ENCODE measurements at regions not wholly inside any gene's neighbourhood (a gene's known extent, or its start where the extent isn't known, plus 50 kb on each side); places are given as distances from the start of the nearest gene placed in this dataset.

DNA sequence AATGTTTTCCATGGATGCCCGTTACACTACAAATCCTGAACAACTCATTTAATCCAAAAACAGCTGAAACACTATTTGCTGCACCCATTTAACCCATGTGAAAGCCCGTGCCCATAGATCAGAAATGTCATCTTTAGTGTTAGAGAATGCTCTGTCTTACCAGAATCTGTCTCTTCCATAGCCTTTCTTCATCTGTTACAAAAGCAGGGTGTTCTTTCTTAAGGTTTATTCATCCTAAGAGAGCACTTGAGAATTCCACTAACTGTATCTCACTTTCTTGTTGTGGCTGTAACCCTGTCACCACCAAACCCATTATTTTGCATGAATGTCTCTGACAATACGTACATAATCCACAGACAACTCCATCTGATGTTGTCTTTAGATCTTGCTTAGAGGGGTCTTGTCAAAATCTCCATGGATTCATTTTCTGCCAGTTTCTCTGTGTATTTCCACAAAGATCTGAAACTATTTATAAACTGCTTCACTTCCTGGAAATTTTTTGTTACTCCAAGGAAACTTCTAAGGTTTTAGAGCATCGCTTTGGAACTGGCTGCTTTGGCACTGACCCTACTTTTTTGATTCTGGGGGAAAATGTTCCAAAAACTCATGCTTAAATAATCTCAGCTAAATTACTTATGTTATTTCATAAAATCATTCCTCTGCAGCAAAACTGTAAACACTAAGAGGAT is 167.8 kb upstream of the CCDC54 start (continued):
- TF ChIP-seq, protein P1, sequence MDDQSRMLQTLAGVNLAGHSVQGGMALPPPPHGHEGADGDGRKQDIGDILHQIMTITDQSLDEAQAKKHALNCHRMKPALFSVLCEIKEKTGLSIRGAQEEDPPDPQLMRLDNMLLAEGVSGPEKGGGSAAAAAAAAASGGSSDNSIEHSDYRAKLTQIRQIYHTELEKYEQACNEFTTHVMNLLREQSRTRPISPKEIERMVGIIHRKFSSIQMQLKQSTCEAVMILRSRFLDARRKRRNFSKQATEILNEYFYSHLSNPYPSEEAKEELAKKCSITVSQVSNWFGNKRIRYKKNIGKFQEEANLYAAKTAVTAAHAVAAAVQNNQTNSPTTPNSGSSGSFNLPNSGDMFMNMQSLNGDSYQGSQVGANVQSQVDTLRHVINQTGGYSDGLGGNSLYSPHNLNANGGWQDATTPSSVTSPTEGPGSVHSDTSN (IDR thresholded peaks at IDR 0.05) = no peak
- TF ChIP-seq MEF2A (IDR thresholded peaks at IDR 0.05; ENCODE audit: borderline replicate concordance, low read depth) (no peak), CHD2 (IDR thresholded peaks at IDR 0.05; ENCODE audit: low read length, partially characterized antibody) (no peak), SIN3A (IDR thresholded peaks at IDR 0.05; ENCODE audit: borderline replicate concordance, low read depth, low read length) (no peak), TAF1 (IDR thresholded peaks at IDR 0.05; ENCODE audit: borderline replicate concordance, low read depth, low read length) (no peak), MXI1 (IDR thresholded peaks at IDR 0.05; ENCODE audit: low read depth, low read length) (no peak), YY1 (IDR thresholded peaks at IDR 0.05; ENCODE audit: low read depth) (no peak), FOXJ3 (CRISPR knock-in tag; IDR thresholded peaks at IDR 0.05) (no peak), EZH2phosphoT487 (IDR thresholded peaks at IDR 0.05; ENCODE audit: borderline replicate concordance, low read depth) (no peak), RCOR1 (IDR thresholded peaks at IDR 0.05; ENCODE audit: low read length) (no peak)
- TF ChIP-seq, protein P2, sequence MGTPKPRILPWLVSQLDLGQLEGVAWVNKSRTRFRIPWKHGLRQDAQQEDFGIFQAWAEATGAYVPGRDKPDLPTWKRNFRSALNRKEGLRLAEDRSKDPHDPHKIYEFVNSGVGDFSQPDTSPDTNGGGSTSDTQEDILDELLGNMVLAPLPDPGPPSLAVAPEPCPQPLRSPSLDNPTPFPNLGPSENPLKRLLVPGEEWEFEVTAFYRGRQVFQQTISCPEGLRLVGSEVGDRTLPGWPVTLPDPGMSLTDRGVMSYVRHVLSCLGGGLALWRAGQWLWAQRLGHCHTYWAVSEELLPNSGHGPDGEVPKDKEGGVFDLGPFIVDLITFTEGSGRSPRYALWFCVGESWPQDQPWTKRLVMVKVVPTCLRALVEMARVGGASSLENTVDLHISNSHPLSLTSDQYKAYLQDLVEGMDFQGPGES (IDR thresholded peaks at IDR 0.05; ENCODE audit: low read depth, low read length) = no peak

DNA sequence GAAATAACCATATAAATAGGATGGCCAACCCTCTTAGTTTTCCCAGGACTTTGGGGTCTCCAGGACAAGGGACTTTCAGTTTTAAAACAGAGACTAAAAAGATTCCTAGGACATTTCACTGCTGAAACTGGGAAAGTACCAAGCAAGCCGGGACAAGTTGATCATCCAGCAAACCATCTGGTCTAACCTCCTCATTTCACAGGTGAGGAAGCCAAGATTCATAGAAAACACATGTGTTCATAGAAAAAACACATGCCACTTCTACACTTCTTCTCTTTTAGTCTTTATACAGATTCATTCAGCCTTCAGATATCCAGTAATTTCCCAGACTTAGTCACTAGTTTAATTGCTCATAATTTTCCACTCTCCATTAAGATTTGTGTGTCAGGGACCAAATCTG is 165.6 kb upstream of the CCDC54 start:
- no peak for DNase-seq
- no peak overlapping the region for H3K9ac ChIP-seq
- CTCF ChIA-PET = interaction anchor here (1.0 kb wide), 2 partner anchors 18 to 25 kb away, joined by 3 read pairs; no protein-coding TSS in a partner anchor

DNA sequence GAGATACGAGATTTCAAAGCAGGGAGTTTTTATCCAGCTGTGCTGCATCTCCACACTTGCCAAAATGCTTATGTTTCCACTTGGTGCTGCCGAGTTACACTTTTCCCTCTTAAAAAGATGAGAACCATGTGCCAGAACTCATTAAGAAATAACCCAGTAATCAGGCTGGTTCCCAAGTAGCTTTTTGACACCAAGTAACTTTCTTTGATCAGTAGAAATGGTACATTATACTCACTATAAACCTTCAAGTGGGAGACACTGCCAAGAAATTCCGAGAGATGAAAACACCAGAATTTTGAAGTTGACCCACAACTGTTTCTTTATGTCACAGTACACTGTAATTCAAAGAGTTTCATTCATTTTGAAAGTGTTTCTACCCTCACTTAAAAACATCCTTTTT is 164.6 kb upstream of the CCDC54 start:
- no peaks in the 10 kb centered on the region for H3K79me2 ChIP-seq (ENCODE audit: insufficient read depth)
- no peak for DNase-seq
- H3K4me2 ChIP-seq = no peak overlapping the region
- no peaks in the 10 kb centered on the region for H3K27me3 ChIP-seq (ENCODE audit: insufficient read depth)
- ChIA-PET CTCF (interaction anchor here (1.0 kb wide), 1 partner anchor 60 kb away, joined by 3 read pairs; no protein-coding TSS in a partner anchor), POLR2A (no interaction called here)
- H3K4me1 ChIP-seq (ENCODE audit: control insufficient read depth in 1 of 2, insufficient read depth in 2 of 2, low read depth in 1 of 2, low read length in 1 of 2) = peaks cover 0 to 23% of the 10 kb centered on the region in 2 experiments
- no peak overlapping the region for H3K9ac ChIP-seq
- 64% methylated on average over 3 of the region's 3 CpGs for whole genome bisulfite sequencing (ENCODE audit: low lambda C conversion rate)
- H3K27ac ChIP-seq (ENCODE audit: low read depth in 2 of 2, low read length in 1 of 2) = no peak overlapping the region
- H4K20me1 ChIP-seq (ENCODE audit: insufficient read depth) = no peaks in the 10 kb centered on the region
- no peaks in the 10 kb centered on the region for H3K9me3 ChIP-seq
- no peaks in the 10 kb centered on the region for H3K36me3 ChIP-seq (replicated peaks in 1 of 2; ENCODE audit: control insufficient read depth in 1 of 2, insufficient read depth in 2 of 2, low read length in 1 of 2)
- H3K9me2 ChIP-seq = no peaks in the 10 kb centered on the region
- H3K4me3 ChIP-seq (ENCODE audit: low read depth in 2 of 2, low read length in 1 of 2) = no peak overlapping the region
- TF ChIP-seq, protein P3, sequence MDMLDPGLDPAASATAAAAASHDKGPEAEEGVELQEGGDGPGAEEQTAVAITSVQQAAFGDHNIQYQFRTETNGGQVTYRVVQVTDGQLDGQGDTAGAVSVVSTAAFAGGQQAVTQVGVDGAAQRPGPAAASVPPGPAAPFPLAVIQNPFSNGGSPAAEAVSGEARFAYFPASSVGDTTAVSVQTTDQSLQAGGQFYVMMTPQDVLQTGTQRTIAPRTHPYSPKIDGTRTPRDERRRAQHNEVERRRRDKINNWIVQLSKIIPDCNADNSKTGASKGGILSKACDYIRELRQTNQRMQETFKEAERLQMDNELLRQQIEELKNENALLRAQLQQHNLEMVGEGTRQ (IDR thresholded peaks at IDR 0.05; ENCODE audit: borderline replicate concordance, low read depth, low read length) = no peak
- TF ChIP-seq GATA2 (CRISPR knock-in tag; IDR thresholded peaks at IDR 0.05) = no peak
- TF ChIP-seq NFIC (IDR thresholded peaks at IDR 0.05; ENCODE audit: borderline replicate concordance) = no peak
- TF ChIP-seq, protein P4, sequence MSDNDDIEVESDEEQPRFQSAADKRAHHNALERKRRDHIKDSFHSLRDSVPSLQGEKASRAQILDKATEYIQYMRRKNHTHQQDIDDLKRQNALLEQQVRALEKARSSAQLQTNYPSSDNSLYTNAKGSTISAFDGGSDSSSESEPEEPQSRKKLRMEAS (IDR thresholded peaks at IDR 0.05; ENCODE audit: low read depth) = no peak
- TF ChIP-seq SMC3 (IDR thresholded peaks at IDR 0.05; ENCODE audit: low read depth, low read length) = no peak
- TF ChIP-seq, protein P5, sequence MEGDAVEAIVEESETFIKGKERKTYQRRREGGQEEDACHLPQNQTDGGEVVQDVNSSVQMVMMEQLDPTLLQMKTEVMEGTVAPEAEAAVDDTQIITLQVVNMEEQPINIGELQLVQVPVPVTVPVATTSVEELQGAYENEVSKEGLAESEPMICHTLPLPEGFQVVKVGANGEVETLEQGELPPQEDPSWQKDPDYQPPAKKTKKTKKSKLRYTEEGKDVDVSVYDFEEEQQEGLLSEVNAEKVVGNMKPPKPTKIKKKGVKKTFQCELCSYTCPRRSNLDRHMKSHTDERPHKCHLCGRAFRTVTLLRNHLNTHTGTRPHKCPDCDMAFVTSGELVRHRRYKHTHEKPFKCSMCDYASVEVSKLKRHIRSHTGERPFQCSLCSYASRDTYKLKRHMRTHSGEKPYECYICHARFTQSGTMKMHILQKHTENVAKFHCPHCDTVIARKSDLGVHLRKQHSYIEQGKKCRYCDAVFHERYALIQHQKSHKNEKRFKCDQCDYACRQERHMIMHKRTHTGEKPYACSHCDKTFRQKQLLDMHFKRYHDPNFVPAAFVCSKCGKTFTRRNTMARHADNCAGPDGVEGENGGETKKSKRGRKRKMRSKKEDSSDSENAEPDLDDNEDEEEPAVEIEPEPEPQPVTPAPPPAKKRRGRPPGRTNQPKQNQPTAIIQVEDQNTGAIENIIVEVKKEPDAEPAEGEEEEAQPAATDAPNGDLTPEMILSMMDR (IDR thresholded peaks at IDR 0.05) = no peak
- TF ChIP-seq, protein P1 (IDR thresholded peaks at IDR 0.05) = no peak
- TF ChIP-seq POLR2AphosphoS5 (IDR thresholded peaks at IDR 0.05; ENCODE audit: low read depth, low read length) = no peak
- no peak for TF ChIP-seq ELF1 (IDR thresholded peaks at IDR 0.05)
- H2AFZ ChIP-seq (ENCODE audit: low read depth) = no peak overlapping the region
- H3F3A ChIP-seq (replicated peaks; ENCODE audit: insufficient read depth) = peaks cover 28% of the 10 kb centered on the region

More for the DNA sequence above, 165.6 kb upstream of the CCDC54 start:
- Histone ChIP-seq H3K36me3 (replicated peaks in 1 of 2; ENCODE audit: control insufficient read depth in 1 of 2, insufficient read depth in 2 of 2, low read length in 1 of 2) (no peaks in the 10 kb centered on the region), H3K27me3 (ENCODE audit: insufficient read depth) (no peaks in the 10 kb centered on the region), H3K9me2 (no peaks in the 10 kb centered on the region), H3K4me2 (no peak overlapping the region), H3K9me3 (no peaks in the 10 kb centered on the region), H2AFZ (ENCODE audit: low read depth) (no peak overlapping the region), H3K27ac (ENCODE audit: low read depth in 2 of 2, low read length in 1 of 2) (no peak overlapping the region), H3K79me2 (ENCODE audit: insufficient read depth) (no peaks in the 10 kb centered on the region), H3K4me3 (ENCODE audit: low read depth in 2 of 2, low read length in 1 of 2) (no peak overlapping the region), H4K20me1 (ENCODE audit: insufficient read depth) (no peaks in the 10 kb centered on the region), H3K4me1 (ENCODE audit: control insufficient read depth in 1 of 2, insufficient read depth in 2 of 2, low read depth in 1 of 2, low read length in 1 of 2) (peaks cover 3 to 33% of the 10 kb centered on the region in 2 experiments), H3F3A (replicated peaks; ENCODE audit: insufficient read depth) (peaks cover 30% of the 10 kb centered on the region)
- no peak for TF ChIP-seq JUND (IDR thresholded peaks at IDR 0.05)
- TF ChIP-seq GABPA (IDR thresholded peaks at IDR 0.05; ENCODE audit: low read depth) = no peak
- no peak for TF ChIP-seq TCF12 (IDR thresholded peaks at IDR 0.05)
- 69% methylated on average over 1 of the region's 1 CpG for WGBS (ENCODE audit: low lambda C conversion rate)
- POLR2A ChIA-PET = no interaction called here

Measured in SK-N-SH (cell line).